Suppressor macrophage treated with lipopolysaccharide for 4 hours (primary cell): ENCODE measurements at regions not wholly inside any gene's neighbourhood (a gene's known extent, or its start where the extent isn't known, plus 50 kb on each side); places are given as distances from the start of the nearest gene placed in this dataset.
"Not testable (repeated sequence)": the region's sequence is repeated elsewhere in the genome, so short reads cannot be mapped to it uniquely, and the experiment has no call there.

Experiments used
- DNase-seq: peaks from one replicate; pipeline ENCODE4 v3.0.0-alpha.2; 2020

DNA sequence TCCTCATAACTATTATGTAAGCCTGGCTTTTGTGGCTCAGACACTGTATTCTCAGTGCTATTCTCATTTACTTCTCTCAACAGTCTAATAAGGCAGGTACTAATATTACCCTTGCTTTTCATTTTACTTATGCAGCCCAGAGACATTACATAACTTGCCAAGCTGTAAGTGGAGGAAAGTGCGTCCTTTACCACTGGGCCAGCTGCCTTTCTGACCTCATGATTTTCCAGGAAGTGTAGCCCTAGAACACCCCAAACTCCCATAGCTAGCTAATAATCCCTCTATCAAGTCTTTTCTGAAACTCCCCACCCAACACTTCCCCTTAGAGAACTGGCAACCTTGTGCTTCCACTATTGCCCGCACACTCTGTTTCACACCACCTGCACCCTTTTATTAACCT lies 192.9 kb upstream of the HMHB1 start:
- peak; percentile 23 for DNase-seq

DNA sequence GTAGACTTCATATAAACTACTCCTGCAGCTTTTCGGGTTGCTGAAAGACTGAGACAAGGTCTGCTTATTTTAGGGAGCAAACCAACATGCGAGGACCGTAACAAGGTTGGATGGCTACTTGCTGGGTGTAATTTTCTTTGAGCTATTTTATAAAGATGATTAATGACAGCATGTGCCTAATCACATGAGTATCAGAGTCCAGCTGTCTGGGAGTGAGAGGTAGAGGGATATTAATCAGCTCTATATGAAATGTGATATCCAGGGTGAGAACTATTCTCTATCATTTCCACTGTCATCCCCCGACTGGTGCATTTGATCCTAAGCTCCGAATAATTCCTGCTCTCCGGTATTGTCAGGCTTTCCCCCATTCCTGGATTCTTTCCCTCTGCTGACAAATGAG lies 193.8 kb upstream of the HMHB1 start:
- no peak for DNase-seq

DNA sequence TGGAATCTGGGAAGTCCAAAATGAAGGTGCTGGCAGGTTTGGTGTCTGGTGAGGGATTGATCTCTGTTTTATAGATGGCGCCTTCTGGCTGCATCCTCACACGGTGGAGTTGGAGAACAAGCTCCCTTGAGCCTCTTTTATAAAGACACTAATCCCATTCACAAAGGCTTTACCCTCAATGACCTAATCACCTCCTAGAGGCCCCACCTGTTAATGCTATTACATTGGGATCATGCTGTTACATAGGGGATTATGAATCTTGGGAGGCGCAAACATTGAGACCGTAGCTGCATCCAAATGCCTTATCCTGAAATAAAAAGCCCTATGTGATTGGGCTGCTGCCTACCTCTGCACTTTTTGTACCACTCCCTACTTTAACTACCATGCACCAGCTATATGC lies 197.1 kb upstream of the HMHB1 start:
- DNase-seq: no peak

DNA sequence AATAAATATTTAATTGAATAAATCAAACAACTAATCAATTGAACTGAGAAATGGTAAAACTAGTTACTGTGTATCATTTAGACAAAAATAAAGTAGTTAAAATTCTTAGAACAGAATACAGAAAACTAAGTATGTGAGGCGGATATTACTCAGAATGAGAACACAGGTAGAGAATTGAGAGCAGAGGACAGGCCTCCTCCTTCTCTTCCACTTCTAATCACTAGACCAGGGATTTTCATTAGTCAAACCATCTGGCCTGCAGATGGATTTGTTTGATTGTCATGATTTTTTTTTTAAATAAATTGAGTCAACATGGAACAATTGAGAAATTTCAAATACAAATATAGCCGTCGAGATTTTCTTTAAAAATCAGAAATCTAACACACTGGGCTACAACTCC lies 198.6 kb upstream of the HMHB1 start:
- no peak for DNase-seq

- no peak for DNase-seq
Measured at GRCh38 chr5:143610946-143611345, 201.0 kb upstream of the HMHB1 start.

DNA sequence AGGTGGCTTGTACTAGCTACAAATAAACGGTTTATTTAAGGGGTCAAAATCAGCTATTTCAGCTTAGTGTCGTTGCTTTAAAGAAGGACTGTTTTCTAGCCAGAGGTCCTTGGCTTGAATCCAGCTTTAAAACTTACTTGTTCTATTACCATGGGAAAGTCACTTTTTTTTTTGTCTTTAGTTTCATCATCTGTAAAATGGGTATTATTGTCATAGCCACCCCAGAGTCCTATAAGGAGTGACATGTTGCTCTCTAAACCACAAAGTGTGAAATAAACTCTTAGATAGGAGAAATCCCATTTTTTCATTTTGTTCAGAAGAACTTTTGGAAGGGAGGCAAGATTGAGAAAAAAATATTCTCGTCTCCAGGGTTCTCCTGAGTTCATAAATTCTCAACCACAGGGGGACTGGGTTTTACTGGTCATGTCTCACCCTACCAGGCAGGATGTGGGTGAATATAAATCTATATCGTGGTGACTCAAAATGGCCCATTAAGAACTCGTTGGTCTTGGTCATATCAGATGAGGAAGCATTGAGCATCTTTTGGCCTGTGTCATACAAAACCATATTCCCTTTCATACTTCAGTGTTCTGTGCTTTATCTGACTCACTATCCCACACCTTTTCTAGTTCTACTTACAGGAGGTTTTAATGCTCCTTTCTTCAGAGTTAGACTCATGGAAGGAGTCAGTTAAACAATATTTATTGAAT lies 202.7 kb upstream of the NR3C1 start:
- DNase-seq: peak; percentile 57

- peak; percentile 86 for DNase-seq
Measured at GRCh38 chr5:143605403-143606005, 202.0 kb upstream of the NR3C1 start.

DNA sequence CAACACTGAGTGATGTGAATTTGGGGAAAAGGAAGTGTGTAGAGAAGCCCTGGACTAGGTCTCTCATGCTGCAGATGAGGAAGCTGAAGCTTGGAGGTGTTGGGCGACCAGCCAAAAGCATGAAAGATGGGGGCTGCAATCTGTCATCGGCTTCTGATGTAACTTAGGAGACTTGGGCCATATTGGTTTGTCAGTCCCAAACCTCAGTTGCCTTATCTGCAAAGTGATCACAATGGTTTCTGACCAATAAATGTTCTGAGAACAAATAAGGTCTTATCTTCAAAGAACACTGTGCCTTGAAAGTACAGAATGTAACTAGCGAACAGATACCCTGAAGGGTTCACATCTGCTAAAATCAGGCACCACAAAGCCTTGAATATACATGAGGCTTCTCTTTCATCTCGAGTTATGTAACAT lies 198.4 kb upstream of the NR3C1 start:
- DNase-seq: peak; percentile 51

GRCh38 chr5:143601357-143601756 lies 197.9 kb upstream of the NR3C1 start:
- DNase-seq: no peak

DNA sequence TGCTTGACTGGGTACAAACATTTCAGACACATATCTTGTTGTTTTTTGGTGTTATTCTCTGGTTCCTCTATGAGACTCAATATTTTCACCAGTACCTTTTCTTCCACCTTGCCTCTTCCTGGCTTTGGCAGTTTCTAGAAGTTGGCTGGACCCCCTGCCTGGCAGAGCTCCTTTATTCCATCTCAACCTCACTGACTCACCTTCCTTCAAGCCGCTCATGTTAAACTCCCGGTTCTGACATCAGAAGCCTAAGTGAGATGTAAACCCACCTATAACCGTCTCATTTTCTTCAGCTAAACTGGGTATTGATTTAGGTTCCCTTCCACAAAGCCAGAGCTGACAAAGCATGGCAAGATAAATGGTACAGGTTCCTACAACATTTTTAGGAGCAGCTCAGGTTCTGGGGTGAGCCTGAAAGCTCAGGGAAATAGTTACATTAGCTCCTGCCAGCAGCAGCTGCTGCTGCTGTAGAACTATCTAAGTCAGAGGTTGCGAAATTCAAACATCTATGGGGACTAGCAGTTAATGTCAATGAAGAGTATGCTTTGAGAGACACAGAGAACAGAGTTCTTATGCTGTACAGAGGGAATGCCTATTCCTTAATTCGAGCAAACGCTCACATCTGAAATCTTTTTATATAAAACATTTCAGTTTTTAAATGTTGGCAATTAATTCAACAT lies 197.1 kb upstream of the NR3C1 start:
- peak; percentile 23 for DNase-seq

DNA sequence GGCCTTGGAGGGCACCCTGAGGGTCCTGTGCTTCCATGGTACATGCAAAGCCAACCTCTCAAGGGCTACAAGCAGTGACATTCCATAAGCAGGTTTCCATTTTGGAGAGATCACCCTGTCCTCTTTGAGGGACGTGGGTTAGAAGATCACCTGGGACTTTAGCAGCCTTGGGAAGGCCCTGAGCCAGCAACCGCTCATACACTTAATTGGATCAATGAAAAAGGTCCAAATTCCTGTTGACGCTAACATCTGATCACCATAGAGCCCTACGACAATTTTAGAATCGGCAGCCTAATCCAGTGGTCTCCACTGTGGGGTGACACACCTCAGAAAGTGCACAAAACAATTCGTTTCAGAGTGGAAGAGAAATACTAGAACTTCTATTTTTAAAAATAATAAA lies 196.0 kb upstream of the NR3C1 start:
- no peak for DNase-seq

DNA sequence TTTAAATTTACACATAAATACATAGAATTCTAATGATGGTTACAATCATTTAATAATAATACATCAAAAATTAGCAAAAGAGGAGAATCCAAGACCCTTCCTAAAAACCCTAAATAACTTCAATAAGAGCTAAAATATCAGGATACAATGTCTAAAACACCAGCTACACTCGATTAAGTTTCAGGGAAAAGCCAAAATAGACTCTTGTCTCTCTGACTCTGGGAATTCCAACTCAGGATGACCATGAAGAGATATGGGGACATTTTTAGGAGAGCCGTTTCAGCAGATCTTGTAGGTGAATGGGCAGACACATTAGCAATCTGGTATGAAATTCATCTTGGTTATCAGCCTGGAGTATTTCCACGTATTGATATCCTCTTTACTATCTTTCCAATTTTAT lies 193.3 kb upstream of the NR3C1 start:
- no peak for DNase-seq

DNA sequence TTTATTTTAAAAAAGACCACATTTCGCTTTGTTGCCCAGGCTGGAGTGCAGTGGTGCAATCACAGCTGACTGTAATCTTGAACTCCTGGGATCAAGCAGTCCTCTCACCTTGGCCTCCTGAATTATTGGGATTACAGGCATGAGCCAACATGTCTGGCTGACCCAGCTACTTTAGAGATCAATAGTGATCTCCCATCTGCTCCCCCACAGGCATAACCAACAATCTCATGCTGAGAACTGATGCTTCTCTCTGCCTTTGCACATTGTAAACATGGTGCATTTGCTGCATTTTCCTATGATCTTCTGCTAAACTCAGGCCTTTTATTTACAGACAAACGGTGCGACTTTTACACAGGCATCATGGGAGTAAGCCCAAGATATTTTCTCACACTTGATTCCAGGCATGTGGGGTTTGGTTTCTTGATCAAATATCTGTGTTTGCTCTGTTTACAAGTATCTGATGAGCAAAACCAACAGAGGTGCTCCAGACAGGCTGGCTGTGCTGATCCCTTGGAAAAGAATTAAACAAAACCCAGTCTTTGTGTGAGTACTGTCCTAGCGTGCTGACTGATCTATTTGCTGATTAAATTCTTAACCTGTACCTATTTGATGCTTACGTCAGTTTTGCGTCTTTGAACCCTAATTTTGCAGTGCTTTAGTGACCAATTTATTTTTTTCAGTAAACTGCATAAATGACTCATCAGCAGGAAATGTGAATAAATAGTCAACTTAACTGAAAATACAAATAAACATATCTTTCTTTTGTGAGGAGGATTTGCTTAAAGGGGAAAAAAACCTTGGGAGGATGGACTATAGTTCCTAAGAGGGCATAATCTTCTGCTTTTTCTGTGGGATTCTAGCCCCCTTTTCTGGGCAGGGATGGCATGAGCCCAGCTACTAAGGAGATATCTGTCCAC lies 191.7 kb upstream of the NR3C1 start:
- DNase-seq: no peak

- no peak for DNase-seq
Measured at GRCh38 chr5:143593723-143594122, 190.2 kb upstream of the NR3C1 start.

GRCh38 chr5:143592648-143593047 lies 189.2 kb upstream of the NR3C1 start:
- peak; percentile 56 for DNase-seq

DNA sequence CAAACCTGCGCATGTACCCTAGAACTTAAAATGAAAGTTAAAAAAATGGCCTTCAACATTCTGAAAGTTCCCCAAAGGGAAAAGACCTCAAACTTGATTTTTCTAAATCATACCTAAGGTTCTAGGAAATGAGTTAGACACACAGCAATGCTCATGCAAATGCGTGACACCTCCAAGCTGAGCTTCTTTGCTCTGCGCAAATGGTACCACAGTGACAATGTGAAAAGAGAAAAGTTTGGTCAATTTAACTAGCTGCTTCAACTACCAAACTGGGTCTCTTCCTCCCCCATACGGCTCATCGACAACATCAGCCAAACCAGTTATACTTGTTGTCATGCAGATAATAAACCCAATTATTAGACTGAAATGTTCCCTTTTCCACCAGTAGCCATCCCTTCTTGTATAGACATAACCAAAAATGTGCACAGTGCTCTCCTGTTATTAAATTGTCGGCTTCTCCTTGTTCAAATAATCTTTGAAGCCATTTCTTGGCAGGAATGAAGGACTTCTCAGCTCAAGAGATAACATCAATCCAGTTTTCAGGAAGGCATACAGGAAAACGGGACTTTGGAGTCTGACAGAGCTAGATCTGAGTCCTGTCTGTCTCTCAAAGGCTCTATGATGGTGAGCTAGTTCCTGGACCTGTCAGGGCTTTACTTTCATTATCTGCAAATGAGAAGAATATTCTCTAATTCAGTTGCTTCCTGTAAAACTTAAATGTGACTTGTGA lies 185.6 kb upstream of the NR3C1 start:
- DNase-seq: no peak

- DNase-seq: not testable (repeated sequence)
Measured at GRCh38 chr5:143588121-143588520, 184.6 kb upstream of the NR3C1 start.

GRCh38 chr5:143586781-143587362 lies 183.4 kb upstream of the NR3C1 start:
- DNase-seq: no peak

- DNase-seq: no peak
Measured at GRCh38 chr5:143585970-143586369, 182.5 kb upstream of the NR3C1 start.

DNA sequence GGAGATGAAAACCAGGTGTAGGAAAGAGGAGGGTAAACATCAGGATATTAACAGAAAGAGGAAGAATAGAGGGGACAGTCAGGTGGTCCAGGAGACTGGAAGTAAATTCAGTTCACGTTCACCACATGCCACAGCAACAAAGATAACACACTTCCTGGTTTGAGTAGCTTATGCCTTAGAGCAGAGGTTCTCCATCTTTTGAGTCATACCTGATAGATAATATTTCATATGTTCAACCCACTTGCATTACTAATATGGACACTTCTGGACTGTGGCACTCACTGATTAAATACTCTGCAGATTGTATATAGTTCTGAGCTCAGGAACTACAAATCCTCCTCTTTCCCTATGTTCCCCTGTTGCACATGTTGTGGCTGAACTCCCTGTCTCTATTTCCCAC lies 179.9 kb upstream of the NR3C1 start:
- DNase-seq: no peak

- peak; percentile 68 for DNase-seq
Measured at GRCh38 chr5:143582869-143583268, 179.4 kb upstream of the NR3C1 start.

DNA sequence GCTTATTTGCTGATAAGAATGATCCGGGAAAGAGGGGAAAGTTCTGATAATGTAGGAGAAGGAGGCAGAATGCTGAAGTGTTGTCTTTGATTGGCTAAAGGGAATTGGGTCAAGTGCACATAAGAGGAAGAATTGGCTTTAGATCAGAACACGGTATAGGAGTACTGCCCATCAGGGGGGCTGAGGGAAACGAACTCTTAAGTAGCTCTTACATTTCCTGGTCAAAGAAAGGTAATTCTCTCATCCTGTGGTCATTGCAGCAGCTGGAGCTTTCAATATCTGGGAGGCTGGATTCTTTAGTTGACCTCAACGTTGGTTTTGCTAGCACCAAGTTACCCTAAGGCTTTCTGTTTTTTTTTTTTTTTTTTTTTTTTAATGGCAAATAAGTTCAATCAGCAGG lies 178.7 kb upstream of the NR3C1 start:
- DNase-seq: no peak
